Neural cell (in vitro differentiated cells): ENCODE measurements at regions not wholly inside any gene's neighbourhood (a gene's known extent, or its start where the extent isn't known, plus 50 kb on each side); places are given as distances from the start of the nearest gene placed in this dataset.

Source experiments
- H2AFZ ChIP-seq: fragments of 200-600, 300-800 bp; sonication (generic), shearing (Covaris generic); 2 replicates; pipeline ENCODE4 v1.6.0; 2014; ENCODE audit warnings: low read depth, mild to moderate bottlenecking, antibody characterized with exemption, low read length, moderate library complexity
- H3F3A ChIP-seq: fragments of 200-600 bp; shearing (Covaris generic); 2 replicates; pipeline ENCODE4 v1.6.1; 2016; ENCODE audit warnings: mild to moderate bottlenecking, moderate library complexity, mixed read lengths, antibody characterized with exemption, low read length; ENCODE audit not compliant: insufficient read depth, poor library complexity, severe bottlenecking
- H3K27ac ChIP-seq: fragments of 200-600, 300-800 bp; sonication (generic), shearing (Covaris generic); 2 replicates; pipeline ENCODE4 v1.5.1; 2014; ENCODE audit warnings: mild to moderate bottlenecking, low read length, moderate library complexity
- H3K27me3 ChIP-seq: fragments of 300-800, 200-600 bp; sonication (generic), shearing (Covaris generic); 2 replicates; pipeline ENCODE4 v1.6.0; 2014; ENCODE audit warnings: mild to moderate bottlenecking, low read depth, low read length, moderate library complexity; ENCODE audit not compliant: insufficient read depth
- H3K36me3 ChIP-seq: fragments of 300-800, 200-600 bp; sonication (generic), shearing (Covaris generic); 2 replicates; pipeline ENCODE4 v1.5.1; 2014; ENCODE audit warnings: mild to moderate bottlenecking, antibody characterized with exemption, low read length, moderate library complexity; ENCODE audit not compliant: insufficient read depth
- H3K4me2 ChIP-seq: fragments of 300-800, 200-600 bp; sonication (generic), shearing (Covaris generic); 2 replicates; pipeline ENCODE4 v1.6.0; 2014; ENCODE audit warnings: mild to moderate bottlenecking, low read length
- H3K4me3 ChIP-seq: fragments of 300-800, 200-600 bp; sonication (generic), shearing (Covaris generic); 2 replicates; pipeline ENCODE4 v1.5.1; 2014; ENCODE audit warnings: mild to moderate bottlenecking, low read length, moderate library complexity
- H3K79me2 ChIP-seq: fragments of 200-600 bp; shearing (Covaris generic); replicated peaks from 2 replicates; pipeline ENCODE4 v1.6.0; 2014; ENCODE audit warnings: mild to moderate bottlenecking, low read length, moderate library complexity; ENCODE audit not compliant: insufficient read depth
- H3K9ac ChIP-seq: fragments of 300-800, 200-600 bp; sonication (generic), shearing (Covaris generic); 2 replicates; pipeline ENCODE4 v1.6.1; 2016; ENCODE audit warnings: mild to moderate bottlenecking, low read length, mixed read lengths
- H3K9me2 ChIP-seq: fragments of 200-600 bp; shearing (Covaris generic); 2 replicates; pipeline ENCODE4 v1.6.1; 2016; ENCODE audit warnings: mild to moderate bottlenecking, low read length, mixed read lengths; ENCODE audit not compliant: insufficient read depth
- H3K9me3 ChIP-seq: fragments of 200-600, 300-800 bp; sonication (generic), shearing (Covaris generic); 2 replicates; pipeline ENCODE4 v1.6.1; 2016; ENCODE audit warnings: mild to moderate bottlenecking, mixed run types, low read length, moderate library complexity, mixed read lengths
- H4K20me1 ChIP-seq: fragments of 200-600 bp; shearing (Covaris generic); 2 replicates; pipeline ENCODE4 v1.6.1; 2016; ENCODE audit warnings: mild to moderate bottlenecking, mixed run types; ENCODE audit not compliant: insufficient read depth
- EP300 ChIP-seq: fragments of 450-650 bp; conservative IDR thresholded peaks from 2 replicates; pipeline ENCODE4 v1.6.1; 2014; ENCODE audit warnings: antibody characterized with exemption, mild to moderate bottlenecking, moderate library complexity; ENCODE audit not compliant: poor library complexity, severe bottlenecking
- EZH2 ChIP-seq: fragments of 200-600, 300-800 bp; shearing (Covaris generic), sonication (generic); IDR thresholded peaks from 2 replicates; pipeline ENCODE4 v1.6.1; 2014; ENCODE audit warnings: antibody characterized with exemption, low read length, borderline replicate concordance, mild to moderate bottlenecking; ENCODE audit not compliant: insufficient read depth, poor library complexity, severe bottlenecking
- MXI1 ChIP-seq: fragments of 450-650 bp; conservative IDR thresholded peaks from 2 replicates; pipeline ENCODE4 v1.6.1; 2014; ENCODE audit warnings: antibody characterized with exemption, mild to moderate bottlenecking; ENCODE audit not compliant: poor library complexity, severe bottlenecking
- POLR2AphosphoS5 ChIP-seq: IDR thresholded peaks from 2 replicates; pipeline ENCODE4 v1.6.1; 2012
- RAD21 ChIP-seq: fragments of 450-650 bp; conservative IDR thresholded peaks from 2 replicates; pipeline ENCODE4 v1.6.1; 2014; ENCODE audit warnings: antibody characterized with exemption, mild to moderate bottlenecking, moderate library complexity
- REST ChIP-seq: IDR thresholded peaks from 2 replicates; pipeline ENCODE4 v1.6.1; 2012; ENCODE audit warnings: borderline replicate concordance
- SMC3 ChIP-seq: fragments of 450-650 bp; conservative IDR thresholded peaks from 2 replicates; pipeline ENCODE4 v1.6.1; 2014; ENCODE audit warnings: antibody characterized with exemption, mild to moderate bottlenecking, moderate library complexity; ENCODE audit not compliant: poor library complexity
- TAF1 ChIP-seq: IDR thresholded peaks from 2 replicates; pipeline ENCODE4 v1.6.1; 2012; ENCODE audit warnings: low read depth
- TF ChIP-seq, protein P1 (sequence below): fragments of 450-650 bp; IDR thresholded peaks from 2 replicates; pipeline ENCODE4 v1.5.1; 2014; ENCODE audit warnings: antibody characterized with exemption, mild to moderate bottlenecking, moderate library complexity; ENCODE audit not compliant: poor library complexity, severe bottlenecking

DNA sequence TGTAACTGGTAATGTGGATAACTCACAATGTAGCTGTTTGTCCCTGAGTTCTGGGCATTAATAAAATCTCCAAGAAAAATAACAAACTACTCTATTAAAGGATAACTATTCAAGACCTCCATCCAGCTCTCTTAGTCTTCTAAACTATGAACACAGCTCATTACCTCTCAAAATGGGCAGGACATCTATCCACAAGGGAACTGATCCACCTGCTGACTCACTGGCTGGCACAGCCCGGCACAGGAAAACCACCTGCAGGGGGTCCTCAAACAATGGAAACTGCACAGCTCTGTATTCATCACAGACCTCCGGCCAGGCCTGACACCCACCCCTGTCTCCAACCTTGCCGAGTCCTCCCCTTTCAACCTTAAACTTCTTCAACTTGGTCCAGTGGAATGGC lies 255.4 kb downstream of the TJP1 start:
- H3K79me2 ChIP-seq, result no peaks in the 10 kb centered on the region
- no peaks in the 10 kb centered on the region for H3K9me3 ChIP-seq
- no peak overlapping the region for H2AFZ ChIP-seq
- no peak overlapping the region for H3K4me2 ChIP-seq
- H3K9me2 ChIP-seq, result no peaks in the 10 kb centered on the region
- H3K27me3 ChIP-seq, result peaks cover 24% of the 10 kb centered on the region
- H3K27ac ChIP-seq, result no peak overlapping the region
- H3K4me3 ChIP-seq, result no peak overlapping the region
- no peaks in the 10 kb centered on the region for H4K20me1 ChIP-seq
- no peaks in the 10 kb centered on the region for H3F3A ChIP-seq
- TF ChIP-seq TAF1 (no peak), MXI1 (no peak), SMC3 (no peak), REST (no peak), POLR2AphosphoS5 (no peak)
- TF ChIP-seq, protein P1, sequence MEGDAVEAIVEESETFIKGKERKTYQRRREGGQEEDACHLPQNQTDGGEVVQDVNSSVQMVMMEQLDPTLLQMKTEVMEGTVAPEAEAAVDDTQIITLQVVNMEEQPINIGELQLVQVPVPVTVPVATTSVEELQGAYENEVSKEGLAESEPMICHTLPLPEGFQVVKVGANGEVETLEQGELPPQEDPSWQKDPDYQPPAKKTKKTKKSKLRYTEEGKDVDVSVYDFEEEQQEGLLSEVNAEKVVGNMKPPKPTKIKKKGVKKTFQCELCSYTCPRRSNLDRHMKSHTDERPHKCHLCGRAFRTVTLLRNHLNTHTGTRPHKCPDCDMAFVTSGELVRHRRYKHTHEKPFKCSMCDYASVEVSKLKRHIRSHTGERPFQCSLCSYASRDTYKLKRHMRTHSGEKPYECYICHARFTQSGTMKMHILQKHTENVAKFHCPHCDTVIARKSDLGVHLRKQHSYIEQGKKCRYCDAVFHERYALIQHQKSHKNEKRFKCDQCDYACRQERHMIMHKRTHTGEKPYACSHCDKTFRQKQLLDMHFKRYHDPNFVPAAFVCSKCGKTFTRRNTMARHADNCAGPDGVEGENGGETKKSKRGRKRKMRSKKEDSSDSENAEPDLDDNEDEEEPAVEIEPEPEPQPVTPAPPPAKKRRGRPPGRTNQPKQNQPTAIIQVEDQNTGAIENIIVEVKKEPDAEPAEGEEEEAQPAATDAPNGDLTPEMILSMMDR, result no peak
- no peaks in the 10 kb centered on the region for H3K36me3 ChIP-seq
- H3K9ac ChIP-seq, result no peak overlapping the region

DNA sequence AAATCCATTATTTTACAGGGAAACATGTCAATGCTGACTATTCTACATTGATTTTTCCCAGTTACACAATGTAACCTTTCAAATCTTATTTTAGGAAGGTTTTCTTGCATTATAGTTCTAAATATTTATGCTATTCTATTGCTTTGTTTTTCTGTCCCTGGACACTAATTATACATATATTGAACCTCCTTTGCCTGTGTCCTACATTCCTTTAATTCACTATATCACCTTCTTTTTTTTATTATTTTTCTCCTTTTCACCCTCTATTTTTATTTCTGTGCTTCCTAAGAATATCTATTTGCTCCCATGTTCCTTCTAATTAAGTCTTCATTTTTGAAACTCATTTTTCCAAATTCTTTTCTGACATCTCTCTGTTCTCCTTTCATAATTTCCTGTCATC lies 259.2 kb downstream of the TJP1 start:
- TF ChIP-seq MXI1 (no peak), POLR2AphosphoS5 (no peak)

GRCh38 chr15:29560896-29561295 lies 261.4 kb downstream of the TJP1 start:
- Histone ChIP-seq H3K9me2 (no peaks in the 10 kb centered on the region), H3K79me2 (no peaks in the 10 kb centered on the region), H3K27ac (no peak overlapping the region), H3F3A (no peaks in the 10 kb centered on the region), H3K36me3 (no peaks in the 10 kb centered on the region), H3K9me3 (no peaks in the 10 kb centered on the region), H3K9ac (no peak overlapping the region), H3K4me3 (no peak overlapping the region), H2AFZ (no peak overlapping the region), H3K4me2 (no peak overlapping the region), H3K27me3 (no peaks in the 10 kb centered on the region), H4K20me1 (no peaks in the 10 kb centered on the region)
- TF ChIP-seq EZH2 (no peak), EP300 (no peak), MXI1 (no peak), REST (no peak), POLR2AphosphoS5 (no peak), RAD21 (no peak), SMC3 (no peak), TAF1 (no peak)
- TF ChIP-seq, protein P1, result no peak

More for the DNA sequence above, 259.2 kb downstream of the TJP1 start:
- no peak overlapping the region for H3K9ac ChIP-seq
- H3K9me2 ChIP-seq, result no peaks in the 10 kb centered on the region
- H3K9me3 ChIP-seq, result no peaks in the 10 kb centered on the region
- H3F3A ChIP-seq, result no peaks in the 10 kb centered on the region
- no peak overlapping the region for H3K4me2 ChIP-seq
- H3K36me3 ChIP-seq, result no peaks in the 10 kb centered on the region
- H3K27me3 ChIP-seq, result peaks cover 4% of the 10 kb centered on the region
- no peak overlapping the region for H3K4me3 ChIP-seq
- H3K79me2 ChIP-seq, result no peaks in the 10 kb centered on the region
- no peak overlapping the region for H3K27ac ChIP-seq
- no peaks in the 10 kb centered on the region for H4K20me1 ChIP-seq
- H2AFZ ChIP-seq, result no peak overlapping the region
